A549 (cell line): ENCODE measurements at regions not wholly inside any gene's neighbourhood (a gene's known extent, or its start where the extent isn't known, plus 50 kb on each side); places are given as distances from the start of the nearest gene placed in this dataset.
"Not testable (repeated sequence)": the region's sequence is repeated elsewhere in the genome, so short reads cannot be mapped to it uniquely, and the experiment has no call there.

ENCODE experiments used
- ATAC-seq, 2 experiments: fragments of 200-7000 bp in 1 of 2; fragments of >200 bp in 1 of 2; cut with Nextera tagmentation in 1 of 2; cut with Tn5 transposase in 1 of 2; 3 replicates each; pipeline versions ENCODE4 v1.8.0 to v1.9.1; 2018 to 2020; ENCODE audit warnings: mild to moderate bottlenecking in 1 of 2, moderate library complexity in 1 of 2
- CTCF ChIA-PET: fragments of 300-600 bp; sonication (Branson Sonifier 250); formaldehyde crosslinking; extraction: SDS; loops from one replicate; lab custom pipeline; 2021; ENCODE audit warnings: antibody characterized with exemption, inconsistent platforms; lab: Yijun Ruan, JAX
- POLR2A ChIA-PET: fragments of 350-600 bp; formaldehyde crosslinking; extraction: SDS; loops from one replicate; lab custom pipeline; 2021; ENCODE audit warnings: antibody characterized with exemption, inconsistent platforms; lab: Yijun Ruan, JAX
- DNase-seq, 2 experiments: peaks; one replicate each; pipeline versions ENCODE4 v3.0.0 to v3.0.0-alpha.2; 2011 to 2016; ENCODE audit warnings: low read depth in 1 of 2, low spot score in 1 of 2
- FAIRE-seq: peaks from 2 replicates; lab custom pipeline; 2011; peaks lifted over from hg19 to GRCh38; lab: Jason Lieb, UNC
- H3K27ac ChIP-seq, 2 experiments: fragments of >200 bp; sonication (Bioruptor Twin); formaldehyde crosslinking; 3 replicates each; pipeline ENCODE4 v1.5.1; 2016 to 2017
- H3K4me1 ChIP-seq: fragments of >200 bp; sonication (Bioruptor Twin); formaldehyde crosslinking; 3 replicates; pipeline ENCODE4 v1.6.1; 2016
- H3K4me2 ChIP-seq: fragments of >200 bp; sonication (Bioruptor Twin); formaldehyde crosslinking; 3 replicates; pipeline ENCODE4 v1.6.1; 2016
- H3K4me3 ChIP-seq: fragments of >200 bp; sonication (Bioruptor Twin); formaldehyde crosslinking; 3 replicates; pipeline ENCODE4 v1.5.1; 2016
- H3K9me3 ChIP-seq: fragments of >200 bp; sonication (Bioruptor Twin); formaldehyde crosslinking; 3 replicates; pipeline ENCODE4 v1.6.1; 2016
- BHLHE40 ChIP-seq: IDR thresholded peaks from 2 replicates; pipeline ENCODE4 v1.6.1; 2012; ENCODE audit warnings: low read depth, low read length, inconsistent platforms
- CBX8 ChIP-seq: fragments of 200-600 bp; sonication (generic); IDR thresholded peaks from 2 replicates; pipeline ENCODE4 v1.6.1; 2016
- CEBPB ChIP-seq, 2 experiments: fragments of >200 bp in 1 of 2; sonication (Bioruptor Twin) in 1 of 2; formaldehyde crosslinking in 1 of 2; IDR thresholded peaks; 2 replicates each; pipeline ENCODE4 v1.6.1; 2012 to 2016
- CHD2 ChIP-seq: fragments of 150-350 bp; IDR thresholded peaks from 2 replicates; pipeline ENCODE4 v1.6.1; 2014; ENCODE audit warnings: low read length; ENCODE audit not compliant: partially characterized antibody
- CHD4 ChIP-seq: fragments of 200-600 bp; sonication (generic); IDR thresholded peaks from 2 replicates; pipeline ENCODE4 v1.6.1; 2016; ENCODE audit warnings: antibody characterized with exemption, mild to moderate bottlenecking, borderline replicate concordance
- EP300 ChIP-seq, 2 experiments: fragments of >200 bp; sonication (Bioruptor Twin); formaldehyde crosslinking; IDR thresholded peaks; 2 replicates in 1 of 2; 3 replicates in 1 of 2; pipeline ENCODE4 v1.6.1; 2016 to 2017
- FOXS1 ChIP-seq: fragments of 250-450 bp; sonication (Bioruptor Pico); IDR thresholded peaks from 2 replicates; pipeline ENCODE4 v1.5.0; 2020; ENCODE audit warnings: mild to moderate bottlenecking, moderate library complexity
- HDAC2 ChIP-seq: fragments of 200-600 bp; sonication (generic); IDR thresholded peaks from 2 replicates; pipeline ENCODE4 v1.6.1; 2016
- HEYL ChIP-seq: fragments of 250-450 bp; sonication (Bioruptor Pico); IDR thresholded peaks from 2 replicates; pipeline ENCODE4 v1.8.0; 2021; ENCODE audit warnings: mild to moderate bottlenecking, moderate library complexity
- HOXA7 ChIP-seq: fragments of 250-450 bp; sonication (Bioruptor Pico); IDR thresholded peaks from 2 replicates; pipeline ENCODE4 v1.5.0; 2020; ENCODE audit warnings: mild to moderate bottlenecking, moderate library complexity
- HOXB13 ChIP-seq: fragments of 250-450 bp; sonication (Bioruptor Pico); IDR thresholded peaks from 2 replicates; pipeline ENCODE4 v1.5.0; 2020; ENCODE audit warnings: low read depth, mild to moderate bottlenecking, moderate library complexity
- HOXB5 ChIP-seq: fragments of 250-450 bp; sonication (Bioruptor Pico); IDR thresholded peaks from 2 replicates; pipeline ENCODE4 v1.5.0; 2020; ENCODE audit warnings: mild to moderate bottlenecking, moderate library complexity
- MAZ ChIP-seq: fragments of 150-350 bp; IDR thresholded peaks from 2 replicates; pipeline ENCODE4 v1.6.1; 2014; ENCODE audit warnings: antibody characterized with exemption, low read depth, low read length, borderline replicate concordance
- MYC ChIP-seq: IDR thresholded peaks from 2 replicates; pipeline ENCODE4 v1.6.1; 2012; ENCODE audit warnings: mild to moderate bottlenecking, inconsistent platforms, low read length, improper control_type of control experiment, borderline replicate concordance
- NPAS2 ChIP-seq: fragments of 250-450 bp; sonication (Bioruptor Pico); IDR thresholded peaks from 2 replicates; pipeline ENCODE4 v1.8.0; 2022; ENCODE audit warnings: mild to moderate bottlenecking, moderate library complexity, borderline replicate concordance
- NR3C1 ChIP-seq: fragments of >200 bp; sonication (Bioruptor Twin); formaldehyde crosslinking; IDR thresholded peaks from 3 replicates; pipeline ENCODE4 v1.6.1; 2017
- RFX5 ChIP-seq: fragments of 450-650 bp; IDR thresholded peaks from 2 replicates; pipeline ENCODE4 v1.7.1; 2014; ENCODE audit warnings: antibody characterized with exemption, mild to moderate bottlenecking, moderate library complexity
- TFCP2L1 ChIP-seq: fragments of 250-450 bp; sonication (Bioruptor Pico); IDR thresholded peaks from 2 replicates; pipeline ENCODE4 v1.5.0; 2021; ENCODE audit warnings: mild to moderate bottlenecking
- ZC3H11A ChIP-seq: fragments of 450-650 bp; IDR thresholded peaks from 2 replicates; pipeline ENCODE4 v1.6.1; 2014; ENCODE audit warnings: antibody characterized with exemption, mild to moderate bottlenecking
- ZNF302 ChIP-seq: fragments of 250-450 bp; sonication (Bioruptor Pico); IDR thresholded peaks from 2 replicates; pipeline ENCODE4 v1.9.0; 2021; ENCODE audit warnings: inconsistent platforms, mild to moderate bottlenecking, moderate library complexity
- WGBS: methylation state at CpG from one replicate; pipeline ENCODE4 v1.1.6; 2017; ENCODE audit errors: missing lambda C conversion rate; 5-methylcytosine and 5-hydroxymethylcytosine counted together
- TF ChIP-seq, protein P1 (sequence below): fragments of >200 bp; sonication (Bioruptor Twin); formaldehyde crosslinking; IDR thresholded peaks from 3 replicates; pipeline ENCODE4 v1.5.1; 2016

DNA sequence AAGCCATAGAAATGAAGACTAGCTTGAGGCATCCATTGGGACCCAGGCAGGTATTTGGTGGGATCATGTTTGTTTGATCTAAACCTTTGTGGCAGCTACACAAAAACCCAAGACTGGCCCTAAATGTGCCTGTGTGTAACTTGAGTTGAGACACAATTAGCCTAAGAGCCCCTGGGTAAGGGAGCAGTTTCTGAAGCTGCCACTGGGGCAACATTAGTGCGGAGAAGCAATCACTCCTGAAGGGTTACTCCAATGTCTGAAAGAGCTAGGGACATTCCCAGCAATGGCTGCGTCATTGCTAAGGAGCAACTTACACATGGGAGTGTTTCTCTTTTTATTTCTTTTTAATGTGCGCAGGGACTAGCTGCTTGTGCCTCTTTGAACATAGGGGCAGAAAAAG is 67.9 kb upstream of the EEF1E1 start:
- no peak overlapping the region for H3K4me3 ChIP-seq
- no peaks in the 10 kb centered on the region for H3K4me1 ChIP-seq
- FAIRE-seq (no peak), DNase-seq (peak in 1 of 2 experiments; percentile 11), ATAC-seq (peak in 1 of 2 experiments; percentile 58; a peak in 3 of 6 replicates)
- no peak overlapping the region for H3K27ac ChIP-seq
- no peak for TF ChIP-seq HDAC2
- TF ChIP-seq CHD2 = no peak
- 94% methylated on average over 3 of the region's 3 CpGs for WGBS
- H3K9me3 ChIP-seq = no peaks in the 10 kb centered on the region
- H3K4me2 ChIP-seq = no peak overlapping the region
- POLR2A ChIA-PET = no interaction called here
- CTCF ChIA-PET = interaction anchor here (0.6 to 1.5 kb wide), 3 partner anchors 8 to 49 kb away, joined by 4 read pairs; no protein-coding TSS in a partner anchor

DNA sequence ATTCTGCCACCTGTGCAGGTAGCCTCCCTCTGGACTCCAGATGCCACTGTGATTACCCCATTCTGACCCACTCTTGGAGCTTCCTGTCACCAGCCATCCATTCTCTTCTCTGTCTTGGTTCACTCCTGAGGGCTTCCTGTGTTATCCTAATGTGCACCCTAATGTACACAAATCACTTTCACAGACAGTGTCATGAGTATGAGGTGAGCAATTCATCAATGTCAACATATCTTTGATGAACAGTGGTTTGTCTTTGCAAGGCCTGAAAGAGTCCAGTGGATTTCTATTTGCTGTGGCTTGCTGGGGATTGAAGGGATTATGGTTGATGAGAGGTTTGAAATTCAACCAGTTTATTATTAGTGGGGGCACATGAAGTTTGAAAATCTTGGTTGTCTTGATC is 63.8 kb upstream of the EEF1E1 start:
- Histone ChIP-seq H3K9me3 (no peaks in the 10 kb centered on the region), H3K4me3 (no peak overlapping the region), H3K4me1 (no peaks in the 10 kb centered on the region), H3K27ac (no peak overlapping the region), H3K4me2 (no peak overlapping the region)
- FAIRE-seq (no peak), ATAC-seq (no peak), DNase-seq (no peak)
- ChIA-PET POLR2A (interaction anchor here (0.6 kb wide), 1 partner anchor 77 kb away, joined by 3 read pairs; no protein-coding TSS in a partner anchor), CTCF (no interaction called here)
- TF ChIP-seq NR3C1 (no peak), CHD4 (no peak), MAZ (no peak), ZC3H11A (no peak), HOXB5 (CRISPR knock-in tag) (no peak), EP300 (IDR thresholded peaks at IDR 0.05) (no peak), HOXA7 (CRISPR knock-in tag) (no peak), MYC (no peak), HEYL (CRISPR knock-in tag) (no peak), NPAS2 (CRISPR knock-in tag) (no peak), CHD2 (no peak), CEBPB (IDR thresholded peaks at IDR 0.05) (no peak), ZNF302 (CRISPR knock-in tag) (no peak), FOXS1 (CRISPR knock-in tag) (no peak), BHLHE40 (no peak), TFCP2L1 (CRISPR knock-in tag) (no peak), HOXB13 (no peak), CBX8 (no peak), RFX5 (no peak)
- TF ChIP-seq, protein P1, sequence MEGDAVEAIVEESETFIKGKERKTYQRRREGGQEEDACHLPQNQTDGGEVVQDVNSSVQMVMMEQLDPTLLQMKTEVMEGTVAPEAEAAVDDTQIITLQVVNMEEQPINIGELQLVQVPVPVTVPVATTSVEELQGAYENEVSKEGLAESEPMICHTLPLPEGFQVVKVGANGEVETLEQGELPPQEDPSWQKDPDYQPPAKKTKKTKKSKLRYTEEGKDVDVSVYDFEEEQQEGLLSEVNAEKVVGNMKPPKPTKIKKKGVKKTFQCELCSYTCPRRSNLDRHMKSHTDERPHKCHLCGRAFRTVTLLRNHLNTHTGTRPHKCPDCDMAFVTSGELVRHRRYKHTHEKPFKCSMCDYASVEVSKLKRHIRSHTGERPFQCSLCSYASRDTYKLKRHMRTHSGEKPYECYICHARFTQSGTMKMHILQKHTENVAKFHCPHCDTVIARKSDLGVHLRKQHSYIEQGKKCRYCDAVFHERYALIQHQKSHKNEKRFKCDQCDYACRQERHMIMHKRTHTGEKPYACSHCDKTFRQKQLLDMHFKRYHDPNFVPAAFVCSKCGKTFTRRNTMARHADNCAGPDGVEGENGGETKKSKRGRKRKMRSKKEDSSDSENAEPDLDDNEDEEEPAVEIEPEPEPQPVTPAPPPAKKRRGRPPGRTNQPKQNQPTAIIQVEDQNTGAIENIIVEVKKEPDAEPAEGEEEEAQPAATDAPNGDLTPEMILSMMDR = no peak

DNA sequence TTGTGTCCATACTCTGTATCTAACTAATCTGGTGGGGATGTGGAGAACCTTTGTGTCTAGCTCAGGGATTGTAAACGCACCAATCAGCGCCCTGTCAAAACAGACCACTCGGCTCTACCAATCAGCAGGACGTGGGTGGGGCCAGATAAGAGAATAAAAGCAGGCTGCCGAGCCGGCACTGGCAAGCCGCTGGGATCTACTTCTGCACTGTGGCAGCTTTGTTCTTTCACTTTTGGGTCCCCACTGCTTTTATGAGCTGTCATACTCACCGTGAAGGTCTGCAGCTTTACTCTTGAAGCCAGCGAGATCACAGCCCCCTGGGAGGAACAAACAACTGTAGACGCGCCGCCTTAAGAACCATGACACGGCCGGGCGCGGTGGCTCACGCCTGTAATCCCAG is 62.7 kb upstream of the EEF1E1 start:
- CTCF ChIA-PET, H3K4me1 ChIP-seq, FAIRE-seq, H3K4me2 ChIP-seq, H3K27ac ChIP-seq, H3K9me3 ChIP-seq, DNase-seq, ATAC-seq, POLR2A ChIA-PET, H3K4me3 ChIP-seq: not testable (repeated sequence)
- 86% methylated on average over 5 of the region's 17 CpGs for WGBS

DNA sequence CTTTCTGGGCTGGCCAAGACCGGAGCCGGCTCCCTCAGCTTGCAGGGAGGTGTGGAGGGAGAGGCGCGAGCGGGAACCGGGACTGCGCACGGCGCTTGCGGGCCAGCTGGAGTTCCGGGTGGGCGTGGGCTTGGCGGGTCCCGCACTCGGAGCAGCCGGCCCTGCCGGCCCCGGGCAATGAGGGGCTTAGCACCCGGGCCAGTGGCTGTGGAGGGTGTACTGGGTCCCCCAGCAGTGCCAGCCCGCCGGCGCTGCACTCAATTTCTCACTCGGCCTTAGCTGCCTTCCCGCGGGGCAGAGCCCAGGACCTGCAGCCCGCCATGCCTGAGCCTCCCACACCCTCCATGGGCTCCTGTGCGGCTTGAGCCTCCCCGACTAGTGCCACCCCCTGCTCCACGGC is 61.9 kb upstream of the EEF1E1 start:
- WGBS = 76% methylated on average over 22 of the region's 29 CpGs
- H3K27ac ChIP-seq, CTCF ChIA-PET, FAIRE-seq, POLR2A ChIA-PET, H3K4me3 ChIP-seq, ATAC-seq, DNase-seq, H3K4me2 ChIP-seq, H3K4me1 ChIP-seq, H3K9me3 ChIP-seq: not testable (repeated sequence)
